Activated naive CD8-positive, alpha-beta T cell treated with anti-CD3 and anti-CD28 coated beads for 36 hours (primary cell): ENCODE measurements at regions not wholly inside any gene's neighbourhood (a gene's known extent, or its start where the extent isn't known, plus 50 kb on each side); places are given as distances from the start of the nearest gene placed in this dataset.

Experiments used
- DNase-seq: peaks from one replicate; pipeline ENCODE4 v3.0.0; 2021
- H3K27ac Mint-ChIP-seq: one replicate; pipeline ENCODE4 v1.8.0; 2022; ENCODE audit warnings: mild to moderate bottlenecking, moderate library complexity, mixed read lengths
- H3K27me3 Mint-ChIP-seq: one replicate; pipeline ENCODE4 v1.8.0; 2022; ENCODE audit warnings: mild to moderate bottlenecking, mixed read lengths
- H3K36me3 Mint-ChIP-seq: one replicate; pipeline ENCODE4 v1.8.0; 2021; ENCODE audit warnings: mild to moderate bottlenecking, mixed read lengths
- H3K4me1 Mint-ChIP-seq: one replicate; pipeline ENCODE4 v1.8.0; 2021; ENCODE audit warnings: mixed read lengths
- H3K4me3 Mint-ChIP-seq: one replicate; pipeline ENCODE4 v1.8.0; 2022; ENCODE audit warnings: mild to moderate bottlenecking, moderate library complexity, mixed read lengths
- H3K9me3 Mint-ChIP-seq: one replicate; pipeline ENCODE4 v1.8.0; 2022; ENCODE audit warnings: mixed read lengths

- no peak overlapping the region for H3K27ac Mint-ChIP-seq
- H3K4me3 Mint-ChIP-seq, result no peak overlapping the region
- H3K4me1 Mint-ChIP-seq, result peaks cover 35% of the 10 kb centered on the region
- DNase-seq, result no peak
- H3K27me3 Mint-ChIP-seq, result peaks cover 8% of the 10 kb centered on the region
- peaks cover 2% of the 10 kb centered on the region for H3K36me3 Mint-ChIP-seq
- H3K9me3 Mint-ChIP-seq, result no peaks in the 10 kb centered on the region
Observed at GRCh38 chr6:33860706-33861474, 57.1 kb upstream of the MLN start.

GRCh38 chr6:33860006-33860405 lies 56.2 kb upstream of the MLN start:
- peaks cover 1% of the 10 kb centered on the region for H3K36me3 Mint-ChIP-seq
- H3K4me1 Mint-ChIP-seq, result peaks cover 40% of the 10 kb centered on the region
- H3K9me3 Mint-ChIP-seq, result no peaks in the 10 kb centered on the region
- H3K27ac Mint-ChIP-seq, result no peak overlapping the region
- no peak for DNase-seq
- no peak overlapping the region for H3K4me3 Mint-ChIP-seq
- peaks cover 13% of the 10 kb centered on the region for H3K27me3 Mint-ChIP-seq

GRCh38 chr6:33858804-33859505 lies 55.2 kb upstream of the MLN start:
- no peaks in the 10 kb centered on the region for H3K9me3 Mint-ChIP-seq
- no peaks in the 10 kb centered on the region for H3K36me3 Mint-ChIP-seq
- H3K27ac Mint-ChIP-seq, result no peak overlapping the region
- DNase-seq, result no peak
- H3K27me3 Mint-ChIP-seq, result peaks cover 22% of the 10 kb centered on the region
- no peak overlapping the region for H3K4me3 Mint-ChIP-seq
- peaks cover 40% of the 10 kb centered on the region for H3K4me1 Mint-ChIP-seq

DNA sequence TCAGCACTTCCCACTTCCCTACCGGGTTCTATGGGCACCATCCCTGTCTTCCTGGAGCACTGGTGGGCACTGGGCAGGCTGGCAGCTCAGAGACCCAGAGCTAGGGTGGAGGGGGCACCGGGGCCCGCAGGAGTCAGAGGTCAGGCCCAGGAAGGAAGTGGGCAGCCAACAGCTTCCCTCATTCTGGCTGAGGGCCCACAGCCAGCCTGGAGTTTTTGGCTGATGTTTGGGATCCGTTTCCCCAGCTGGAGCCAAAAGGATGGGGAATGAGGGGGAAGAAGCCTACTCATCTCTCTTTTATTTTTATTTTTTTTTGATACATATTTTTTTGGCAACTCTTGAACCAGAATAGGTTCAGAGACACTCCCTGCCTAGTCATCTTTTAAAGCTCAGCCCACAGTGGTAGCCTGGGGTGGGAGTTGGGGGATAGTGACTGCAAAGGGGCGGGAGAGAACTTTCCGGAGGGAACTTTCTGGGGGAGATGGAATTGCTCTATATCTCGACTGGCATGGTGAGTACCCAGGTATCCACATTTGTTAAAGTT lies 54.2 kb upstream of the MLN start:
- Mint-ChIP-seq H3K27ac (no peak overlapping the region), H3K9me3 (no peaks in the 10 kb centered on the region), H3K27me3 (peaks cover 22% of the 10 kb centered on the region), H3K36me3 (no peaks in the 10 kb centered on the region), H3K4me3 (no peak overlapping the region), H3K4me1 (peaks cover 39% of the 10 kb centered on the region)
- no peak for DNase-seq

- Mint-ChIP-seq H3K4me3 (no peak overlapping the region), H3K4me1 (peaks cover 39% of the 10 kb centered on the region)
- no peak for DNase-seq
Observed at GRCh38 chr6:33857093-33857931, 53.5 kb upstream of the MLN start.

DNA sequence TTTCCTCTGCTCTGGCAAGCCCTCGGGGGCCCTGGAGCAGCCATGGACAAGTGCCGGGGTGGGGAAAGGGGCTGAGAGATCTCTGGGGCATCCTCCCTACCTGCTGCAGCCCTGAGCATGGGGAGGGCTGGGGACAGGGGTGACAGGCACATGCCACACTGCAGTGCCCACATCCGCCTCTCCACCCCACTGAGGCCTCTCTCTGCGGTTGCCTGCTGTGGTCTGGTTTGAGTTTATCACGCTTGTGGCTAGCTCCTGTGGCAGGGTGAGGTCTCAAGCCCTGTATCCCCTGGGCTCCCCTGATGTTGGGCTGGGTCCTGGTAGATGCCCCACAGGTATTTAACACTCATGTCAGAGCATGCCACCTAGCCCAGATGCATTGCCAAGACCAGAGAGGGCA lies 52.9 kb upstream of the MLN start:
- peak; percentile 73 for DNase-seq
- Mint-ChIP-seq H3K9me3 (no peaks in the 10 kb centered on the region), H3K27me3 (peaks cover 26% of the 10 kb centered on the region), H3K36me3 (no peaks in the 10 kb centered on the region), H3K4me3 (no peak overlapping the region), H3K27ac (no peak overlapping the region), H3K4me1 (peaks cover 36% of the 10 kb centered on the region)

More at GRCh38 chr6:33857093-33857931, 53.5 kb upstream of the MLN start:
- H3K27ac Mint-ChIP-seq, result no peak overlapping the region
- H3K36me3 Mint-ChIP-seq, result no peaks in the 10 kb centered on the region
- H3K27me3 Mint-ChIP-seq, result peaks cover 26% of the 10 kb centered on the region
- H3K9me3 Mint-ChIP-seq, result no peaks in the 10 kb centered on the region

GRCh38 chr6:33856031-33856590 lies 52.3 kb upstream of the MLN start:
- no peak overlapping the region for H3K27ac Mint-ChIP-seq
- no peaks in the 10 kb centered on the region for H3K9me3 Mint-ChIP-seq
- H3K4me1 Mint-ChIP-seq, result peaks cover 31% of the 10 kb centered on the region
- no peak overlapping the region for H3K4me3 Mint-ChIP-seq
- peaks cover 26% of the 10 kb centered on the region for H3K27me3 Mint-ChIP-seq
- no peaks in the 10 kb centered on the region for H3K36me3 Mint-ChIP-seq
- no peak for DNase-seq

DNA sequence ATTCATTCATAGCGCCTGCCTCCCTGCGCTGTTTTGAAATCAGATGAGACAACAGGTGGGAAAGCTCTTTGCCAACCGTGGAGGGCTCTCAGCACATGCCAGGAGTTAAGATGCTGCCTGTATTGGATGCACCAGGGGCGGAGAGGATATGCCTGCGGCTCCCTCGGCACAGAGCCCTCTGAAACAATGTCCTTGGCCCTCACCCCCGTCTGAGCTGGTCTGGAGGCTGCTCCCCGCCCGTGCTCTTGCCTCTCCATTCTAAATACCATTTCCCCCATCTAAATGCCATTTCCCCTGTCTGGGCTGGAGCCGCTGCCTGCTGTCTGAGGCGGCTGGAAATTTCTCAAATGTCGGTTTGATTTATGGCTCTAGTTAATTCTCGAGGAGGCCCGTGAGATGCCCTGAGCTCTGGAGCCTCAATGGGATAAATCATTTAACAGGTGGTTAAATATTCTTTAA lies 50.8 kb upstream of the MLN start:
- peaks cover 24% of the 10 kb centered on the region for H3K4me1 Mint-ChIP-seq
- no peaks in the 10 kb centered on the region for H3K9me3 Mint-ChIP-seq
- H3K4me3 Mint-ChIP-seq, result no peak overlapping the region
- no peak overlapping the region for H3K27ac Mint-ChIP-seq
- no peaks in the 10 kb centered on the region for H3K36me3 Mint-ChIP-seq
- peaks cover 34% of the 10 kb centered on the region for H3K27me3 Mint-ChIP-seq
- DNase-seq, result no peak

DNA sequence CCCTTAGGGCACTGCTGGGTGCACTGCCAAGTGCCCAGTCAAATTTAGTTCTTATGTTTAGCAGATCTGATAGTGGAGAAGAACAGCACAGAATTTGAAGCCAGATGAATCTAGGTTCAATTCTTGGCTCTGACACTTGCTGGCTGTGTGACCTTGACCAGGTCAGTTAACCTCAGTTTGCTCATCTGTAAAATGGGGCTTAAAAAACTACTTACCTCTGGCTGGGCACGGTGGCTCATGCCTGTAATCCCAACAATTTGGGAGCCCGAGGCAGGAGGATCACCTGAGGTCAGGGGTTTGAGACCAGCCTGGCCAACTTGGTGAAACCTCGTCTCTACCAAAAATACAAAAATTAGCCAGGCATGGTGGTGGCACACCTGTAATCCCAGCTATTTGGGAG lies 49.9 kb upstream of the MLN start:
- no peaks in the 10 kb centered on the region for H3K9me3 Mint-ChIP-seq
- no peak overlapping the region for H3K27ac Mint-ChIP-seq
- no peak overlapping the region for H3K4me3 Mint-ChIP-seq
- peaks cover 34% of the 10 kb centered on the region for H3K27me3 Mint-ChIP-seq
- H3K36me3 Mint-ChIP-seq, result no peaks in the 10 kb centered on the region
- peaks cover 24% of the 10 kb centered on the region for H3K4me1 Mint-ChIP-seq
- no peak for DNase-seq
